Adrenal gland (tissue), 9 donors: ENCODE measurements at regions not wholly inside any gene's neighbourhood (a gene's known extent, or its start where the extent isn't known, plus 50 kb on each side); places are given as distances from the start of the nearest gene placed in this dataset.

Experiments
- DNase-seq, 7 donors: peaks; one replicate each; pipeline ENCODE4 v3.0.0-alpha.2; 2019 to 2020
- H3K27ac ChIP-seq, 5 donors: fragments of 200-600 bp; sonication (generic) in 4 of 5; 1 replicate in 3 of 5; 2 replicates in 2 of 5; pipeline versions ENCODE4 v1.5.1 to v1.8.0; 2016 to 2020; ENCODE audit warnings: mild to moderate bottlenecking in 1 of 5
- H3K27me3 ChIP-seq: fragments of 200-600 bp; 2 replicates; pipeline ENCODE4 v1.8.0; 2021
- H3K36me3 ChIP-seq, 2 donors: fragments of 200-600 bp; replicated peaks in 1 of 2; 1 replicate in 1 of 2; 2 replicates in 1 of 2; pipeline versions ENCODE4 v1.5.1 to v1.8.0; 2018 to 2022
- H3K4me1 ChIP-seq, 2 donors: fragments of 200-600 bp; replicated peaks in 1 of 2; 1 replicate in 1 of 2; 2 replicates in 1 of 2; pipeline versions ENCODE4 v1.5.1 to v1.8.0; 2018 to 2021
- H3K4me3 ChIP-seq, 4 donors: fragments of 200-600 bp; sonication (generic) in 3 of 4; one replicate each; pipeline ENCODE4 v1.5.1; 2016 to 2018
- H3K9me3 ChIP-seq, 3 donors: fragments of 200-600 bp; sonication (generic) in 1 of 3; replicated peaks in 1 of 3; 1 replicate in 2 of 3; 2 replicates in 1 of 3; pipeline versions ENCODE4 v1.5.1 to v1.8.0; 2016 to 2021
- CTCF ChIP-seq, 6 experiments: fragments of 450-650 bp in 4 of 6; fragments of 200-600 bp in 2 of 6; sonication (generic) in 1 of 6; IDR thresholded peaks; 1 replicate in 5 of 6; 2 replicates in 1 of 6; pipeline versions ENCODE4 v1.5.1 to v1.8.0; 2016 to 2021; ENCODE audit warnings: antibody characterized with exemption in 6 of 6, mild to moderate bottlenecking in 2 of 6, moderate library complexity in 1 of 6
- POLR2A ChIP-seq, 2 donors: fragments of 450-650 bp; IDR thresholded peaks; one replicate each; pipeline ENCODE4 v1.6.1; 2017; ENCODE audit warnings: antibody characterized with exemption in 2 of 2, mild to moderate bottlenecking in 2 of 2, moderate library complexity in 1 of 2
- WGBS, 4 donors: extraction: QIAGEN DNeasy Blood & Tissue Kit in 2 of 4; methylation state at CpG; one replicate each; pipeline versions ENCODE4 v1.1.5 to v1.1.7; 2013 to 2017; 5-methylcytosine and 5-hydroxymethylcytosine counted together
- intact Hi-C, 2 donors: fragments of 100-400 bp; cut with DNase I; formaldehyde crosslinking; loops; one replicate each; pipeline versions ENCODE4 v1.14.1 to v1.15.0; 2022 to 2023
- donor health status: healthy with polysubstance abuse.
- donor health status: Bipolar disorder and iron deficiency.
- donor health status: DM: yes; HTN: yes; CAD: no.
- donor health status: DM: no; HTN: no; CAD: no.
- donor health status: DM: no; HTN: no; CAD: no.

- DNase-seq: no peak
- intact Hi-C loops: no loop called here
- H3K4me3 ChIP-seq: no peak overlapping the region
- WGBS, 4 donors: 79 to 82% (median 80%) methylated on average over 4 of the region's 4 CpGs
- TF ChIP-seq CTCF (IDR thresholded peaks at IDR 0.05) (no peak), POLR2A (IDR thresholded peaks at IDR 0.05) (no peak)
- no peak overlapping the region for H3K27ac ChIP-seq
- H3K9me3 ChIP-seq: no peaks in the 10 kb centered on the region
- no peaks in the 10 kb centered on the region for H3K4me1 ChIP-seq
- no peaks in the 10 kb centered on the region for H3K27me3 ChIP-seq
- H3K36me3 ChIP-seq: no peaks in the 10 kb centered on the region
Measured at GRCh38 chr4:138770818-138771217, 244.8 kb upstream of the NOCT start.

- H3K4me1 ChIP-seq: no peaks in the 10 kb centered on the region
- 80 to 88% (median 84%) methylated on average over 8 of the region's 8 CpGs for WGBS, 4 donors
- TF ChIP-seq POLR2A (IDR thresholded peaks at IDR 0.05) (no peak), CTCF (IDR thresholded peaks at IDR 0.05) (no peak)
- intact Hi-C loops: no loop called here
- no peak overlapping the region for H3K27ac ChIP-seq
- H3K9me3 ChIP-seq: no peaks in the 10 kb centered on the region
- H3K27me3 ChIP-seq: no peaks in the 10 kb centered on the region
- H3K4me3 ChIP-seq: no peak overlapping the region
- no peaks in the 10 kb centered on the region for H3K36me3 ChIP-seq
- no peak for DNase-seq
Measured at GRCh38 chr4:138766332-138766731, 249.2 kb upstream of the NOCT start.

- TF ChIP-seq POLR2A (IDR thresholded peaks at IDR 0.05) (no peak), CTCF (IDR thresholded peaks at IDR 0.05) (no peak)
- Histone ChIP-seq H3K27me3 (no peaks in the 10 kb centered on the region), H3K4me3 (no peak overlapping the region), H3K27ac (no peak overlapping the region), H3K9me3 (no peaks in the 10 kb centered on the region), H3K36me3 (no peaks in the 10 kb centered on the region), H3K4me1 (no peaks in the 10 kb centered on the region)
- 87 to 96% (median 91%) methylated on average over 3 of the region's 3 CpGs for WGBS, 4 donors
- no peak for DNase-seq
- intact Hi-C loops: no loop called here
Measured at GRCh38 chr4:138765442-138765841, 250.1 kb upstream of the NOCT start.

- TF ChIP-seq CTCF (IDR thresholded peaks at IDR 0.05) (no peak), POLR2A (IDR thresholded peaks at IDR 0.05) (no peak)
- intact Hi-C loops: no loop called here
- no peaks in the 10 kb centered on the region for H3K36me3 ChIP-seq
- H3K4me3 ChIP-seq: no peak overlapping the region
- no peak overlapping the region for H3K27ac ChIP-seq
- 56 to 66% (median 60%) methylated on average over 1 of the region's 1 CpG for WGBS, 4 donors
- no peaks in the 10 kb centered on the region for H3K4me1 ChIP-seq
- no peaks in the 10 kb centered on the region for H3K9me3 ChIP-seq
- DNase-seq: no peak
- H3K27me3 ChIP-seq: no peaks in the 10 kb centered on the region
Measured at GRCh38 chr4:138761638-138762220, 253.9 kb upstream of the NOCT start.
